ENCODE measurements at regions not wholly inside any gene's neighbourhood (a gene's known extent, or its start where the extent isn't known, plus 50 kb on each side); places are given as distances from the start of the nearest gene placed in this dataset.
"Not testable (repeated sequence)": the region's sequence is repeated elsewhere in the genome, so short reads cannot be mapped to it uniquely, and the experiment has no call there.

DNA sequence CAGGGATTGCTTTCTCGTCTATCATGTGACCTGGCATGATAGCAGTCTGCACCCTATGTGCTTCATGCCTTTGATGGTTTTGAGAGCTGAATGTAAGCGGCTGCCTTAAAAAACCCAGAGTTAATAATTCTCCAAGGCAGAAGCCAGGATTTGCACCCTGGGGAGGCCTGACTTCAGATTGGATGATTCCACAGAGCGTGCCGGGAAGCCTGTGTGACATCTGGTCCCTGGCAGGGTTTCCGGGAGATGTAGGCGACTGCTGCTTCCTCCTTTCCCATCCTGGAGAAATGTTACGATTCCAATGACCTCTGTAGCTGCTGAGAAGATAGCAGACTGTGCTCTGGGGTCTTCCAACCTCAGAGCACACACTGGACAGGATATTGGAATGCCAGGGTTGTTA, 255.0 kb downstream of the GADD45G start:
- not testable (repeated sequence) for TF ChIP-seq CTCF (IDR thresholded peaks at IDR 0.05; ENCODE audit: control extremely low read depth in 1 of 3, insufficient read depth in 1 of 3, low read depth in 1 of 3, low read length in 3 of 3); POLR2AphosphoS5 (IDR thresholded peaks at IDR 0.05; ENCODE audit: low read depth, low read length)

Data from H1 (cell line).